ENCODE measurements at regions not wholly inside any gene's neighbourhood (a gene's known extent, or its start where the extent isn't known, plus 50 kb on each side); places are given as distances from the start of the nearest gene placed in this dataset.

GRCh38 chr15:77859491-77860060 lies 217.9 kb downstream of the TBC1D2B start:
- ChIA-PET CTCF (no interaction called here), POLR2A (no interaction called here)
- ATAC-seq (no peak), DNase-seq (ENCODE audit: low read depth, low spot score) (no peak)
- H3K27ac ChIP-seq (ENCODE audit: low read length), result no peak overlapping the region
- no peaks in the 10 kb centered on the region for H3K9me3 ChIP-seq (ENCODE audit: control insufficient read depth, insufficient read depth, low read depth, low read length)
- H3K27me3 ChIP-seq (ENCODE audit: control insufficient read depth, insufficient read depth, low read length), result no peaks in the 10 kb centered on the region; the same call in 1 of the 2 replicates
- in situ Hi-C loops (cut with HindIII; ENCODE audit: low pct_unique_long_range_greater_than_20kb, low sequenced_read_pairs) (no loop called here), intact Hi-C loops (cut with micrococcal nuclease; ENCODE audit: unreplicated experiment) (no loop called here)
- TF ChIP-seq, protein P1, sequence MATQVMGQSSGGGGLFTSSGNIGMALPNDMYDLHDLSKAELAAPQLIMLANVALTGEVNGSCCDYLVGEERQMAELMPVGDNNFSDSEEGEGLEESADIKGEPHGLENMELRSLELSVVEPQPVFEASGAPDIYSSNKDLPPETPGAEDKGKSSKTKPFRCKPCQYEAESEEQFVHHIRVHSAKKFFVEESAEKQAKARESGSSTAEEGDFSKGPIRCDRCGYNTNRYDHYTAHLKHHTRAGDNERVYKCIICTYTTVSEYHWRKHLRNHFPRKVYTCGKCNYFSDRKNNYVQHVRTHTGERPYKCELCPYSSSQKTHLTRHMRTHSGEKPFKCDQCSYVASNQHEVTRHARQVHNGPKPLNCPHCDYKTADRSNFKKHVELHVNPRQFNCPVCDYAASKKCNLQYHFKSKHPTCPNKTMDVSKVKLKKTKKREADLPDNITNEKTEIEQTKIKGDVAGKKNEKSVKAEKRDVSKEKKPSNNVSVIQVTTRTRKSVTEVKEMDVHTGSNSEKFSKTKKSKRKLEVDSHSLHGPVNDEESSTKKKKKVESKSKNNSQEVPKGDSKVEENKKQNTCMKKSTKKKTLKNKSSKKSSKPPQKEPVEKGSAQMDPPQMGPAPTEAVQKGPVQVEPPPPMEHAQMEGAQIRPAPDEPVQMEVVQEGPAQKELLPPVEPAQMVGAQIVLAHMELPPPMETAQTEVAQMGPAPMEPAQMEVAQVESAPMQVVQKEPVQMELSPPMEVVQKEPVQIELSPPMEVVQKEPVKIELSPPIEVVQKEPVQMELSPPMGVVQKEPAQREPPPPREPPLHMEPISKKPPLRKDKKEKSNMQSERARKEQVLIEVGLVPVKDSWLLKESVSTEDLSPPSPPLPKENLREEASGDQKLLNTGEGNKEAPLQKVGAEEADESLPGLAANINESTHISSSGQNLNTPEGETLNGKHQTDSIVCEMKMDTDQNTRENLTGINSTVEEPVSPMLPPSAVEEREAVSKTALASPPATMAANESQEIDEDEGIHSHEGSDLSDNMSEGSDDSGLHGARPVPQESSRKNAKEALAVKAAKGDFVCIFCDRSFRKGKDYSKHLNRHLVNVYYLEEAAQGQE (IDR thresholded peaks at IDR 0.05; ENCODE audit: insufficient read depth in 1 of 2, low read depth in 2 of 2, low read length in 1 of 2), result no peak
- TF ChIP-seq, protein P2, sequence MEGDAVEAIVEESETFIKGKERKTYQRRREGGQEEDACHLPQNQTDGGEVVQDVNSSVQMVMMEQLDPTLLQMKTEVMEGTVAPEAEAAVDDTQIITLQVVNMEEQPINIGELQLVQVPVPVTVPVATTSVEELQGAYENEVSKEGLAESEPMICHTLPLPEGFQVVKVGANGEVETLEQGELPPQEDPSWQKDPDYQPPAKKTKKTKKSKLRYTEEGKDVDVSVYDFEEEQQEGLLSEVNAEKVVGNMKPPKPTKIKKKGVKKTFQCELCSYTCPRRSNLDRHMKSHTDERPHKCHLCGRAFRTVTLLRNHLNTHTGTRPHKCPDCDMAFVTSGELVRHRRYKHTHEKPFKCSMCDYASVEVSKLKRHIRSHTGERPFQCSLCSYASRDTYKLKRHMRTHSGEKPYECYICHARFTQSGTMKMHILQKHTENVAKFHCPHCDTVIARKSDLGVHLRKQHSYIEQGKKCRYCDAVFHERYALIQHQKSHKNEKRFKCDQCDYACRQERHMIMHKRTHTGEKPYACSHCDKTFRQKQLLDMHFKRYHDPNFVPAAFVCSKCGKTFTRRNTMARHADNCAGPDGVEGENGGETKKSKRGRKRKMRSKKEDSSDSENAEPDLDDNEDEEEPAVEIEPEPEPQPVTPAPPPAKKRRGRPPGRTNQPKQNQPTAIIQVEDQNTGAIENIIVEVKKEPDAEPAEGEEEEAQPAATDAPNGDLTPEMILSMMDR (IDR thresholded peaks at IDR 0.05), result no peak
- TF ChIP-seq SIN3A (IDR thresholded peaks at IDR 0.05; ENCODE audit: borderline replicate concordance, insufficient read depth, low read depth, low read length) (no peak), POLR2AphosphoS5 (IDR thresholded peaks at IDR 0.05; ENCODE audit: low read depth, low read length) (no peak), TCF7L2 (IDR thresholded peaks at IDR 0.05; ENCODE audit: low read depth, low read length) (no peak)
- H3K36me3 ChIP-seq (ENCODE audit: control insufficient read depth, insufficient read depth, low read length), result no peaks in the 10 kb centered on the region
- no peaks in the 10 kb centered on the region; the same call in 1 of the 2 replicates for H3K4me1 ChIP-seq (ENCODE audit: control insufficient read depth, insufficient read depth, low read length)
- BruUV-seq (replicated peaks), result no TSS peak
- no peak overlapping the region for H3K4me3 ChIP-seq (ENCODE audit: low read depth in 2 of 2, low read length in 2 of 2)

GRCh38 chr15:77858792-77859490 lies 218.6 kb downstream of the TBC1D2B start:
- DNase-seq (ENCODE audit: low read depth, low spot score), result no peak
- H3K36me3 ChIP-seq (ENCODE audit: control insufficient read depth, insufficient read depth, low read length), result no peaks in the 10 kb centered on the region
- H3K9me3 ChIP-seq (ENCODE audit: control insufficient read depth, insufficient read depth, low read depth, low read length), result no peaks in the 10 kb centered on the region
- no peaks in the 10 kb centered on the region; the same call in 1 of the 2 replicates for H3K4me1 ChIP-seq (ENCODE audit: control insufficient read depth, insufficient read depth, low read length)
- H3K27ac ChIP-seq (ENCODE audit: low read length), result no peak overlapping the region
- in situ Hi-C loops (cut with HindIII; ENCODE audit: low pct_unique_long_range_greater_than_20kb, low sequenced_read_pairs) (no loop called here), intact Hi-C loops (cut with micrococcal nuclease; ENCODE audit: unreplicated experiment) (no loop called here)
- no peak overlapping the region for H3K4me3 ChIP-seq (ENCODE audit: low read depth in 2 of 2, low read length in 2 of 2)
- ATAC-seq, result no peak
- no TSS peak for BruUV-seq (replicated peaks)
- POLR2A ChIA-PET, result no interaction called here
- TF ChIP-seq POLR2AphosphoS5 (IDR thresholded peaks at IDR 0.05; ENCODE audit: low read depth, low read length) (no peak), SIN3A (IDR thresholded peaks at IDR 0.05; ENCODE audit: borderline replicate concordance, insufficient read depth, low read depth, low read length) (no peak)
- TF ChIP-seq, protein P2 (IDR thresholded peaks at IDR 0.05), result no peak
- CTCF ChIA-PET, result no interaction called here
- H3K27me3 ChIP-seq (ENCODE audit: control insufficient read depth, insufficient read depth, low read length), result no peaks in the 10 kb centered on the region; the same call in 1 of the 2 replicates

All from Panc1 (cell line).